Keratinocyte (primary cell): ENCODE measurements at regions not wholly inside any gene's neighbourhood (a gene's known extent, or its start where the extent isn't known, plus 50 kb on each side); places are given as distances from the start of the nearest gene placed in this dataset.

ENCODE experiments used
- DNase-seq: peaks from one replicate; pipeline ENCODE4 v3.0.0-alpha.2; 2011; ENCODE audit warnings: low read depth, missing footprints, low spot score
- FAIRE-seq: peaks from 2 replicates; lab custom pipeline; 2011; peaks lifted over from hg19 to GRCh38; lab: Jason Lieb, UNC
- H2AFZ ChIP-seq: 2 replicates; pipeline ENCODE4 v1.6.0; 2012; ENCODE audit warnings: low read length, control low read depth, inconsistent platforms; ENCODE audit not compliant: control insufficient read depth
- H3K27ac ChIP-seq: 2 replicates; pipeline ENCODE4 v1.5.1; 2011; ENCODE audit warnings: low read length; ENCODE audit not compliant: control insufficient read depth, insufficient read depth
- H3K27me3 ChIP-seq: 3 replicates; pipeline ENCODE4 v1.6.0; 2011; ENCODE audit warnings: low read length; ENCODE audit not compliant: control insufficient read depth, insufficient read depth; ENCODE audit errors: extremely low read depth
- H3K36me3 ChIP-seq, 2 experiments: 2 replicates in 1 of 2; 3 replicates in 1 of 2; pipeline ENCODE4 v1.5.1; 2011; ENCODE audit warnings: low read length in 2 of 2, mild to moderate bottlenecking in 1 of 2; ENCODE audit not compliant: control insufficient read depth in 2 of 2, insufficient read depth in 2 of 2; ENCODE audit errors: extremely low read depth in 1 of 2
- H3K4me1 ChIP-seq: 3 replicates; pipeline ENCODE4 v1.5.1; 2011; ENCODE audit warnings: low read length; ENCODE audit not compliant: control insufficient read depth, insufficient read depth; ENCODE audit errors: extremely low read depth
- H3K4me2 ChIP-seq: 3 replicates; pipeline ENCODE4 v1.6.0; 2011; ENCODE audit warnings: low read depth, low read length; ENCODE audit not compliant: control insufficient read depth, insufficient read depth; ENCODE audit errors: extremely low read depth
- H3K4me3 ChIP-seq, 3 experiments: fragments of 200-600 bp in 1 of 3; sonication (generic) in 1 of 3; 2 replicates in 2 of 3; 3 replicates in 1 of 3; pipeline ENCODE4 v1.5.1; 2011 to 2016; ENCODE audit warnings: low read length in 3 of 3, mild to moderate bottlenecking in 3 of 3, control low read depth in 2 of 3, inconsistent platforms in 1 of 3, low read depth in 1 of 3, mixed read lengths in 1 of 3, mixed run types in 1 of 3, moderate library complexity in 1 of 3; ENCODE audit not compliant: control insufficient read depth in 2 of 3, insufficient read depth in 2 of 3; ENCODE audit errors: extremely low read depth in 1 of 3
- H3K79me2 ChIP-seq: 2 replicates; pipeline ENCODE4 v1.6.0; 2012; ENCODE audit warnings: low read length; ENCODE audit not compliant: control insufficient read depth, insufficient read depth
- H3K9ac ChIP-seq: 3 replicates; pipeline ENCODE4 v1.6.0; 2011; ENCODE audit warnings: low read length; ENCODE audit not compliant: control insufficient read depth, insufficient read depth; ENCODE audit errors: extremely low read depth
- H3K9me1 ChIP-seq: 3 replicates; pipeline ENCODE4 v1.6.0; 2011; ENCODE audit warnings: low read length; ENCODE audit not compliant: control insufficient read depth, insufficient read depth; ENCODE audit errors: extremely low read depth
- H3K9me3 ChIP-seq: 2 replicates; pipeline ENCODE4 v1.5.1; 2012; ENCODE audit warnings: low read depth, low read length; ENCODE audit not compliant: control insufficient read depth
- H4K20me1 ChIP-seq: 3 replicates; pipeline ENCODE4 v1.6.0; 2011; ENCODE audit warnings: low read length; ENCODE audit not compliant: control insufficient read depth, insufficient read depth; ENCODE audit errors: extremely low read depth
- EZH2 ChIP-seq: IDR thresholded peaks from one replicate; pipeline ENCODE4 v1.6.1; 2012; ENCODE audit warnings: inconsistent platforms, mild to moderate bottlenecking, low read length, moderate library complexity
- dilution Hi-C: fragments of 300-500 bp; cut with MboI; formaldehyde crosslinking; loops from one replicate; pipeline ENCODE4 v1.7.0; 2020; ENCODE audit warnings: low sequenced_read_pairs; ENCODE audit not compliant: extremely low pct_ligation_motif_present
- TF ChIP-seq, protein P1 (sequence below), 3 experiments: IDR thresholded peaks in 1 of 3; conservative IDR thresholded peaks in 1 of 3; optimal IDR thresholded peaks in 1 of 3; 2 replicates in 2 of 3; 3 replicates in 1 of 3; pipeline versions ENCODE3 to v1.5.1; 2011; ENCODE audit warnings: low read length in 3 of 3, mild to moderate bottlenecking in 3 of 3, moderate library complexity in 2 of 3, control low read depth in 1 of 3, inconsistent platforms in 1 of 3; ENCODE audit not compliant: insufficient read depth in 2 of 3; ENCODE audit errors: extremely low read depth in 1 of 3

DNA sequence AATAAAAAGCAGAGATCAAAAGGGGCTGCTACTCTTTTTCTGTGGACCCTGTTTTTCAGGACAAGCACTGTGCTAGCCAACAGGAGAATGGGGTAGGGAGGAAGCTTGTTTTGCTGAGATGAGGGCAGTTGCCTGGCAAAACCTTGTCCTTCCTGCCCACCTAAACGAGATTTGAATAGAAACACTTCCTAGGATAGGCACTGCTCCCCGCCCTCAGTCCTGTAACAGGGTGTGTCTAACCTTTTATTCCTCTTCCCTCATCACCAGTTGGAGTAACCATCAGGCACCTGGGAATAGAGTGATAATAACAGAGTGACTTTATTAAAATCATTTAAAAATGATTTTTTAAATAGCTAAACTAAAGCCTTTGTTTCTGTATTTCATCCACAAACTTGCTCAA lies 368.8 kb downstream of the LNPK start:
- TF ChIP-seq EZH2, result no peak
- TF ChIP-seq, protein P1, sequence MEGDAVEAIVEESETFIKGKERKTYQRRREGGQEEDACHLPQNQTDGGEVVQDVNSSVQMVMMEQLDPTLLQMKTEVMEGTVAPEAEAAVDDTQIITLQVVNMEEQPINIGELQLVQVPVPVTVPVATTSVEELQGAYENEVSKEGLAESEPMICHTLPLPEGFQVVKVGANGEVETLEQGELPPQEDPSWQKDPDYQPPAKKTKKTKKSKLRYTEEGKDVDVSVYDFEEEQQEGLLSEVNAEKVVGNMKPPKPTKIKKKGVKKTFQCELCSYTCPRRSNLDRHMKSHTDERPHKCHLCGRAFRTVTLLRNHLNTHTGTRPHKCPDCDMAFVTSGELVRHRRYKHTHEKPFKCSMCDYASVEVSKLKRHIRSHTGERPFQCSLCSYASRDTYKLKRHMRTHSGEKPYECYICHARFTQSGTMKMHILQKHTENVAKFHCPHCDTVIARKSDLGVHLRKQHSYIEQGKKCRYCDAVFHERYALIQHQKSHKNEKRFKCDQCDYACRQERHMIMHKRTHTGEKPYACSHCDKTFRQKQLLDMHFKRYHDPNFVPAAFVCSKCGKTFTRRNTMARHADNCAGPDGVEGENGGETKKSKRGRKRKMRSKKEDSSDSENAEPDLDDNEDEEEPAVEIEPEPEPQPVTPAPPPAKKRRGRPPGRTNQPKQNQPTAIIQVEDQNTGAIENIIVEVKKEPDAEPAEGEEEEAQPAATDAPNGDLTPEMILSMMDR (optimal IDR thresholded peaks at IDR 0.05 in 1 of 3, IDR thresholded peaks at IDR 0.05 in 1 of 3, conservative IDR thresholded peaks at IDR 0.05 in 1 of 3; ENCODE audit: extremely low read depth in 1 of 3, insufficient read depth in 2 of 3, low read length in 3 of 3), result no peak
- H3K79me2 ChIP-seq, result no peaks in the 10 kb centered on the region
- no peak for FAIRE-seq
- no peak overlapping the region for H3K9ac ChIP-seq
- no peak overlapping the region for H3K4me3 ChIP-seq
- H3K9me3 ChIP-seq, result no peaks in the 10 kb centered on the region
- no peak for DNase-seq
- no peaks in the 10 kb centered on the region for H3K36me3 ChIP-seq
- no peak overlapping the region for H2AFZ ChIP-seq
- H3K27ac ChIP-seq, result no peak overlapping the region
- H3K4me2 ChIP-seq, result no peak overlapping the region
- no peaks in the 10 kb centered on the region for H3K4me1 ChIP-seq
- H4K20me1 ChIP-seq, result no peaks in the 10 kb centered on the region
- H3K27me3 ChIP-seq, result no peaks in the 10 kb centered on the region
- dilution Hi-C loops, result no loop called here
- H3K9me1 ChIP-seq, result no peaks in the 10 kb centered on the region

DNA sequence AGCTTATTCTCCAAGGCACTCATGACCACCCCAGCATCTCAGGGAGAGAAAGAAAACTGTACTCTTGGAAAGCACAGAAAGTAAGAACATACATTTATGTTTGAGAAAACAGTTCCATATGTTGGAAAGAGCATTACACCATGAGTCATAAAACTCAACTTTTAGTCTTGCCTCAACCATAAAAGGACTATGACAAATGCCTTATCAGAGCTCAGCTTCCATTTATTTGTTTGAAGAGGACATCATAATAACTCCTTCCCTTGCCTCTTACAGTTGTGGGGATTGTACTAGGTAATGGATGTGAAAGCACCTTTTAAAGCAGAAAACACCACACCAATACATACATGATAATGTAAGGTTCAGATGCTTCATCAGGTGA lies 370.8 kb downstream of the LNPK start:
- H3K27ac ChIP-seq, result no peak overlapping the region
- no peaks in the 10 kb centered on the region for H4K20me1 ChIP-seq
- FAIRE-seq (no peak), DNase-seq (no peak)
- H2AFZ ChIP-seq, result no peak overlapping the region
- H3K4me3 ChIP-seq, result no peak overlapping the region
- H3K27me3 ChIP-seq, result no peaks in the 10 kb centered on the region
- no peaks in the 10 kb centered on the region for H3K9me1 ChIP-seq
- no peaks in the 10 kb centered on the region for H3K9me3 ChIP-seq
- dilution Hi-C loops, result no loop called here
- H3K36me3 ChIP-seq, result no peaks in the 10 kb centered on the region
- H3K4me2 ChIP-seq, result no peak overlapping the region
- H3K79me2 ChIP-seq, result no peaks in the 10 kb centered on the region
- H3K4me1 ChIP-seq, result no peaks in the 10 kb centered on the region
- TF ChIP-seq EZH2, result no peak
- TF ChIP-seq, protein P1 (optimal IDR thresholded peaks at IDR 0.05 in 1 of 3, IDR thresholded peaks at IDR 0.05 in 1 of 3, conservative IDR thresholded peaks at IDR 0.05 in 1 of 3; ENCODE audit: extremely low read depth in 1 of 3, insufficient read depth in 2 of 3, low read length in 3 of 3), result no peak
- no peak overlapping the region for H3K9ac ChIP-seq
